K562 (cell line): ENCODE measurements at regions not wholly inside any gene's neighbourhood (a gene's known extent, or its start where the extent isn't known, plus 50 kb on each side); places are given as distances from the start of the nearest gene placed in this dataset.

Experiments
- ATAC-seq: fragments of 200-7000 bp; cut with Tn5 transposase; 3 replicates; pipeline ENCODE4 v1.9.1; 2020; ENCODE audit warnings: moderate library complexity
- BruUV-seq: library from RNA; stranded (reverse); fragments of 400-500 nt; replicated peaks from 2 replicates; lab custom pipeline; 2021; lab: Mats Ljungman, UMichigan
- CTCF ChIA-PET: fragments of 300-600 bp; formaldehyde crosslinking; extraction: SDS; loops from one replicate; lab custom pipeline; 2021; ENCODE audit warnings: low intra/inter-chr PET ratio; lab: Yijun Ruan, JAX
- POLR2A ChIA-PET: fragments of 300-600, 350-650 bp; sonication (Branson Sonifier 250); formaldehyde crosslinking; extraction: SDS; loops from one replicate; lab custom pipeline; 2021; ENCODE audit warnings: antibody characterized with exemption, inconsistent platforms; lab: Yijun Ruan, JAX
- DNase-seq, 4 experiments: peaks; one replicate each; pipeline versions ENCODE4 v3.0.0 to v3.0.0-alpha.2; 2011 to 2018; ENCODE audit warnings: low spot score in 3 of 4, mixed read lengths in 3 of 4; ENCODE audit errors: extremely low read depth in 1 of 4
- FAIRE-seq: peaks from 2 replicates; lab custom pipeline; 2011; peaks lifted over from hg19 to GRCh38; lab: Jason Lieb, UNC
- H2AFZ ChIP-seq: 2 replicates; pipeline ENCODE4 v1.6.0; 2011; ENCODE audit warnings: low read depth, low read length, control low read depth, inconsistent platforms
- H3K27ac ChIP-seq: fragments of 200-600 bp; 3 replicates; pipeline ENCODE4 v1.8.0; 2011; ENCODE audit warnings: low read depth, mild to moderate bottlenecking, control low read depth, inconsistent platforms, low read length, moderate library complexity, mixed read lengths; ENCODE audit errors: extremely low read depth
- H3K27me3 ChIP-seq, 2 experiments: fragments of 300-600 bp in 1 of 2; 2 replicates in 1 of 2; 3 replicates in 1 of 2; pipeline versions ENCODE4 v1.6.0 to v1.8.0; 2011; ENCODE audit warnings: inconsistent platforms in 2 of 2, low read length in 2 of 2, mild to moderate bottlenecking in 1 of 2, mixed read lengths in 1 of 2, moderate library complexity in 1 of 2; ENCODE audit not compliant: control insufficient read depth in 2 of 2, insufficient read depth in 2 of 2
- H3K36me3 ChIP-seq: fragments of 300-600 bp; 3 replicates; pipeline ENCODE4 v1.8.0; 2011; ENCODE audit warnings: mild to moderate bottlenecking, low read length, inconsistent platforms; ENCODE audit not compliant: control insufficient read depth, insufficient read depth
- H3K4me1 ChIP-seq, 2 experiments: fragments of 200-600 bp in 1 of 2; replicated peaks in 1 of 2; 2 replicates in 1 of 2; 3 replicates in 1 of 2; pipeline versions ENCODE4 v1.5.1 to v1.8.0; 2011; ENCODE audit warnings: inconsistent platforms in 2 of 2, low read length in 2 of 2, mild to moderate bottlenecking in 1 of 2, mixed read lengths in 1 of 2, moderate library complexity in 1 of 2; ENCODE audit not compliant: control insufficient read depth in 2 of 2, insufficient read depth in 2 of 2
- H3K4me2 ChIP-seq: 2 replicates; pipeline ENCODE4 v1.6.1; 2011; ENCODE audit warnings: low read length, control low read depth, inconsistent platforms, mixed read lengths; ENCODE audit not compliant: insufficient read depth
- H3K4me3 ChIP-seq: fragments of 200-600 bp; sonication (generic), shearing (Covaris generic); 2 replicates; pipeline ENCODE4 v1.5.1; 2016; ENCODE audit warnings: control low read depth, inconsistent platforms
- H3K79me2 ChIP-seq: fragments of 200-600 bp; 3 replicates; pipeline ENCODE4 v1.8.0; 2011; ENCODE audit warnings: low read length, inconsistent platforms; ENCODE audit not compliant: control insufficient read depth, insufficient read depth
- H3K9ac ChIP-seq, 2 experiments: 2 replicates each; pipeline versions ENCODE4 v1.6.0 to v1.6.1; 2011; ENCODE audit warnings: low read depth in 2 of 2, low read length in 2 of 2, control low read depth in 1 of 2, inconsistent platforms in 1 of 2, mild to moderate bottlenecking in 1 of 2, mixed read lengths in 1 of 2; ENCODE audit not compliant: insufficient read depth in 1 of 2
- H3K9me1 ChIP-seq: one replicate; pipeline ENCODE4 v1.6.0; 2011; ENCODE audit warnings: inconsistent platforms, mild to moderate bottlenecking, low read length, moderate library complexity; ENCODE audit not compliant: control insufficient read depth, insufficient read depth
- H3K9me3 ChIP-seq: replicated peaks from 2 replicates; pipeline ENCODE4 v1.5.1; 2011; ENCODE audit warnings: low read depth, low read length, inconsistent platforms; ENCODE audit not compliant: control insufficient read depth, insufficient read depth
- H4K20me1 ChIP-seq: replicated peaks from 2 replicates; pipeline ENCODE4 v1.6.1; 2011; ENCODE audit warnings: low read length, inconsistent platforms, mixed read lengths; ENCODE audit not compliant: control insufficient read depth, insufficient read depth
- E2F5 ChIP-seq: sonication (generic); formaldehyde crosslinking; IDR thresholded peaks from 2 replicates; pipeline ENCODE4 v1.8.0; 2022; ENCODE audit warnings: mild to moderate bottlenecking, missing genetic modification reagents
- PTRF ChIP-seq: fragments of 450-650 bp; IDR thresholded peaks from 2 replicates; pipeline ENCODE4 v1.6.1; 2016; ENCODE audit warnings: mild to moderate bottlenecking, missing genetic modification characterization, missing compliant biosample characterization
- SAFB ChIP-seq: fragments of 200-400 bp; formaldehyde crosslinking; IDR thresholded peaks from 2 replicates; pipeline ENCODE4 v1.6.1; 2017; ENCODE audit warnings: low read depth, low read length, borderline replicate concordance
- TEAD2 ChIP-seq: fragments of 450-650 bp; IDR thresholded peaks from 2 replicates; pipeline ENCODE4 v1.6.1; 2016; ENCODE audit warnings: missing genetic modification characterization, control low read depth, missing compliant biosample characterization
- U2AF1 ChIP-seq: fragments of 200-400 bp; formaldehyde crosslinking; optimal IDR thresholded peaks from 2 replicates; pipeline ENCODE3; 2017; ENCODE audit warnings: mild to moderate bottlenecking, low read depth, low read length, moderate library complexity
- ZFP1 ChIP-seq: fragments of 450-650 bp; formaldehyde crosslinking; IDR thresholded peaks from 2 replicates; pipeline ENCODE4 v1.4.0; 2020; ENCODE audit warnings: mild to moderate bottlenecking, mixed read lengths
- ZNF143 ChIP-seq: sonication (generic); formaldehyde crosslinking; IDR thresholded peaks from 2 replicates; pipeline ENCODE4 v1.9.0; 2022; ENCODE audit warnings: mild to moderate bottlenecking, missing genetic modification reagents
- ZNF707 ChIP-seq: fragments of 250-450 bp; sonication (Bioruptor Pico); conservative IDR thresholded peaks from 2 replicates; pipeline ENCODE4 v1.8.0; 2022; ENCODE audit warnings: inconsistent platforms, mild to moderate bottlenecking, moderate library complexity
- WGBS: fragments of 100-300 bp; shearing (Covaris generic); methylation state at CpG from one replicate; pipeline ENCODE4 v1.1.6; 2016; ENCODE audit warnings: low coverage, mixed read lengths; ENCODE audit not compliant: insufficient coverage; ENCODE audit errors: missing lambda C conversion rate; 5-methylcytosine and 5-hydroxymethylcytosine counted together
- in situ Hi-C: fragments of 300-500 bp; cut with MboI; formaldehyde crosslinking; loops from 4 replicates; pipeline ENCODE4 v1.15.0; 2018; ENCODE audit warnings: inconsistent platforms, mixed read lengths
- intact Hi-C: fragments of 100-400 bp; cut with micrococcal nuclease; formaldehyde crosslinking; loops from 2 replicates; pipeline ENCODE4 v1.14.2; 2022
- TF ChIP-seq, protein P1 (sequence below), 2 experiments: fragments of 450-650 bp; formaldehyde crosslinking in 1 of 2; IDR thresholded peaks; 2 replicates each; pipeline versions ENCODE4 v1.4.0 to v1.6.1; 2014 to 2020; ENCODE audit warnings: mild to moderate bottlenecking in 2 of 2, borderline replicate concordance in 1 of 2, low read depth in 1 of 2
- TF ChIP-seq, protein P2 (sequence below), 3 experiments: fragments of 200-800 bp in 1 of 3; fragments of 250-450 bp in 1 of 3; fragments of 450-650 bp in 1 of 3; sonication (Bioruptor Pico) in 1 of 3; sonication (Bioruptor generic) in 1 of 3; formaldehyde crosslinking in 1 of 3; IDR thresholded peaks; 2 replicates each; pipeline versions ENCODE4 v1.6.1 to v1.8.0; 2016 to 2022; ENCODE audit warnings: mild to moderate bottlenecking in 2 of 3, missing genetic modification characterization in 2 of 3, missing compliant biosample characterization in 1 of 3, moderate library complexity in 1 of 3

DNA sequence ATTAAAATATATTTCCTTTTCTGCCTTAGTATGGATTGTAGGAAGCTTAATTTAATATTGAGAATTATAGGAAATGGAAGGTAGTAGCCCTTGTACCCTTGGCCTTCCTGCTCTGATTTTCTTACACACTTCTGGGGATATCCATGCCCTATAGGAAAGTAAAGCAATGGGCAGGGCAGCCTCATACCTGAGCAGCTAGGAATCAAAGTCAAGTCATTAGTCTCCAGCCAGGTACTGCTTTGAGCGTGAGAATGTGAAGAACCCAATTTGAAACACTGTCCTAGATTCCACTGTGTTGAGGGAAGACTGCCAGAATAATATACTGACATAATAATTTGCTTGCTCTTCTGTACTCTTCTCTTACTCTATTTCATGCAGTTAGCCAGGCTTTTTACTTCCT is 51.0 kb upstream of the L3MBTL3 start:
- no TSS peak for BruUV-seq
- POLR2A ChIA-PET: no interaction called here
- no peaks in the 10 kb centered on the region for H3K9me1 ChIP-seq
- CTCF ChIA-PET: no interaction called here
- no peak overlapping the region for H3K9ac ChIP-seq
- intact Hi-C loops (no loop called here), in situ Hi-C loops (no loop called here)
- 10% methylated on average over 1 of the region's 1 CpG for WGBS
- FAIRE-seq: no peak
- no peak overlapping the region for H3K4me3 ChIP-seq
- no peak overlapping the region for H2AFZ ChIP-seq
- no peak for DNase-seq
- ATAC-seq: no peak
- no peaks in the 10 kb centered on the region for H4K20me1 ChIP-seq
- H3K4me1 ChIP-seq: no peaks in the 10 kb centered on the region
- no peak overlapping the region for H3K27ac ChIP-seq
- H3K79me2 ChIP-seq: no peaks in the 10 kb centered on the region
- no peaks in the 10 kb centered on the region for H3K36me3 ChIP-seq
- H3K9me3 ChIP-seq: no peaks in the 10 kb centered on the region
- no peak overlapping the region for H3K4me2 ChIP-seq
- no peaks in the 10 kb centered on the region; a peak in 1 of 5 replicates for H3K27me3 ChIP-seq
- TF ChIP-seq E2F5 (CRISPR knock-in tag) (no peak), ZNF143 (no peak), TEAD2 (no peak), ZNF707 (CRISPR knock-in tag) (no peak), ZFP1 (CRISPR knock-in tag) (no peak), PTRF (tag) (no peak), SAFB (no peak), U2AF1 (no peak)
- TF ChIP-seq, protein P1, sequence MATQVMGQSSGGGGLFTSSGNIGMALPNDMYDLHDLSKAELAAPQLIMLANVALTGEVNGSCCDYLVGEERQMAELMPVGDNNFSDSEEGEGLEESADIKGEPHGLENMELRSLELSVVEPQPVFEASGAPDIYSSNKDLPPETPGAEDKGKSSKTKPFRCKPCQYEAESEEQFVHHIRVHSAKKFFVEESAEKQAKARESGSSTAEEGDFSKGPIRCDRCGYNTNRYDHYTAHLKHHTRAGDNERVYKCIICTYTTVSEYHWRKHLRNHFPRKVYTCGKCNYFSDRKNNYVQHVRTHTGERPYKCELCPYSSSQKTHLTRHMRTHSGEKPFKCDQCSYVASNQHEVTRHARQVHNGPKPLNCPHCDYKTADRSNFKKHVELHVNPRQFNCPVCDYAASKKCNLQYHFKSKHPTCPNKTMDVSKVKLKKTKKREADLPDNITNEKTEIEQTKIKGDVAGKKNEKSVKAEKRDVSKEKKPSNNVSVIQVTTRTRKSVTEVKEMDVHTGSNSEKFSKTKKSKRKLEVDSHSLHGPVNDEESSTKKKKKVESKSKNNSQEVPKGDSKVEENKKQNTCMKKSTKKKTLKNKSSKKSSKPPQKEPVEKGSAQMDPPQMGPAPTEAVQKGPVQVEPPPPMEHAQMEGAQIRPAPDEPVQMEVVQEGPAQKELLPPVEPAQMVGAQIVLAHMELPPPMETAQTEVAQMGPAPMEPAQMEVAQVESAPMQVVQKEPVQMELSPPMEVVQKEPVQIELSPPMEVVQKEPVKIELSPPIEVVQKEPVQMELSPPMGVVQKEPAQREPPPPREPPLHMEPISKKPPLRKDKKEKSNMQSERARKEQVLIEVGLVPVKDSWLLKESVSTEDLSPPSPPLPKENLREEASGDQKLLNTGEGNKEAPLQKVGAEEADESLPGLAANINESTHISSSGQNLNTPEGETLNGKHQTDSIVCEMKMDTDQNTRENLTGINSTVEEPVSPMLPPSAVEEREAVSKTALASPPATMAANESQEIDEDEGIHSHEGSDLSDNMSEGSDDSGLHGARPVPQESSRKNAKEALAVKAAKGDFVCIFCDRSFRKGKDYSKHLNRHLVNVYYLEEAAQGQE (IDR thresholded peaks at IDR 0.05; ENCODE audit: borderline replicate concordance): no peak
- TF ChIP-seq, protein P1 (CRISPR knock-in tag; IDR thresholded peaks at IDR 0.05; ENCODE audit: low read depth): no peak
- TF ChIP-seq, protein P2, sequence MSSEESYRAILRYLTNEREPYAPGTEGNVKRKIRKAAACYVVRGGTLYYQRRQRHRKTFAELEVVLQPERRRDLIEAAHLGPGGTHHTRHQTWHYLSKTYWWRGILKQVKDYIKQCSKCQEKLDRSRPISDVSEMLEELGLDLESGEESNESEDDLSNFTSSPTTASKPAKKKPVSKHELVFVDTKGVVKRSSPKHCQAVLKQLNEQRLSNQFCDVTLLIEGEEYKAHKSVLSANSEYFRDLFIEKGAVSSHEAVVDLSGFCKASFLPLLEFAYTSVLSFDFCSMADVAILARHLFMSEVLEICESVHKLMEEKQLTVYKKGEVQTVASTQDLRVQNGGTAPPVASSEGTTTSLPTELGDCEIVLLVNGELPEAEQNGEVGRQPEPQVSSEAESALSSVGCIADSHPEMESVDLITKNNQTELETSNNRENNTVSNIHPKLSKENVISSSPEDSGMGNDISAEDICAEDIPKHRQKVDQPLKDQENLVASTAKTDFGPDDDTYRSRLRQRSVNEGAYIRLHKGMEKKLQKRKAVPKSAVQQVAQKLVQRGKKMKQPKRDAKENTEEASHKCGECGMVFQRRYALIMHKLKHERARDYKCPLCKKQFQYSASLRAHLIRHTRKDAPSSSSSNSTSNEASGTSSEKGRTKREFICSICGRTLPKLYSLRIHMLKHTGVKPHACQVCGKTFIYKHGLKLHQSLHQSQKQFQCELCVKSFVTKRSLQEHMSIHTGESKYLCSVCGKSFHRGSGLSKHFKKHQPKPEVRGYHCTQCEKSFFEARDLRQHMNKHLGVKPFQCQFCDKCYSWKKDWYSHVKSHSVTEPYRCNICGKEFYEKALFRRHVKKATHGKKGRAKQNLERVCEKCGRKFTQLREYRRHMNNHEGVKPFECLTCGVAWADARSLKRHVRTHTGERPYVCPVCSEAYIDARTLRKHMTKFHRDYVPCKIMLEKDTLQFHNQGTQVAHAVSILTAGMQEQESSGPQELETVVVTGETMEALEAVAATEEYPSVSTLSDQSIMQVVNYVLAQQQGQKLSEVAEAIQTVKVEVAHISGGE (CRISPR knock-in tag; IDR thresholded peaks at IDR 0.05): no peak
